Uterus (tissue), 3 donors: ENCODE measurements at regions not wholly inside any gene's neighbourhood (a gene's known extent, or its start where the extent isn't known, plus 50 kb on each side); places are given as distances from the start of the nearest gene placed in this dataset.

Source experiments
- DNase-seq, 2 donors: peaks; one replicate each; pipeline ENCODE4 v3.0.0-alpha.2; 2019 to 2020
- H3K27ac ChIP-seq, 2 donors: fragments of 200-600 bp; sonication (generic); 1 replicate in 1 of 2; 2 replicates in 1 of 2; pipeline ENCODE4 v1.5.1; 2016 to 2018
- H3K27me3 ChIP-seq, 2 donors: fragments of 200-600 bp; sonication (generic); one replicate each; pipeline ENCODE4 v1.5.1; 2018 to 2019; ENCODE audit warnings: control low read depth in 1 of 2
- H3K36me3 ChIP-seq, 2 donors: fragments of 200-600 bp; sonication (generic); one replicate each; pipeline ENCODE4 v1.5.1; 2019; ENCODE audit warnings: control low read depth in 1 of 2
- H3K4me1 ChIP-seq, 2 donors: fragments of 200-600 bp; sonication (generic); one replicate each; pipeline ENCODE4 v1.5.1; 2018 to 2019; ENCODE audit warnings: control low read depth in 1 of 2
- H3K4me3 ChIP-seq, 2 donors: fragments of 200-600 bp; sonication (generic); 1 replicate in 1 of 2; 2 replicates in 1 of 2; pipeline ENCODE4 v1.5.1; 2018 to 2019; ENCODE audit warnings: mild to moderate bottlenecking in 1 of 2
- H3K9me3 ChIP-seq, 2 donors: fragments of 200-600 bp; sonication (generic); one replicate each; pipeline ENCODE4 v1.5.1; 2019; ENCODE audit warnings: control low read depth in 1 of 2
- POLR2A ChIP-seq, 2 donors: fragments of 450-650 bp; IDR thresholded peaks; one replicate each; pipeline ENCODE4 v1.6.1; 2016; ENCODE audit warnings: antibody characterized with exemption in 2 of 2, mild to moderate bottlenecking in 1 of 2, moderate library complexity in 1 of 2
- intact Hi-C: fragments of 100-400 bp; cut with DNase I; formaldehyde crosslinking; loops from one replicate; pipeline ENCODE4 v1.15.1; 2023; ENCODE audit warnings: low total_unique reads
- TF ChIP-seq, protein P1 (sequence below), 4 experiments: fragments of 200-600 bp in 2 of 4; fragments of 450-650 bp in 2 of 4; sonication (generic) in 2 of 4; IDR thresholded peaks; one replicate each; pipeline ENCODE4 v1.5.1; 2016 to 2019; ENCODE audit warnings: antibody characterized with exemption in 4 of 4, mild to moderate bottlenecking in 2 of 4, moderate library complexity in 1 of 4
- donor health status: DM: yes; HTN: yes; CAD: no.

DNA sequence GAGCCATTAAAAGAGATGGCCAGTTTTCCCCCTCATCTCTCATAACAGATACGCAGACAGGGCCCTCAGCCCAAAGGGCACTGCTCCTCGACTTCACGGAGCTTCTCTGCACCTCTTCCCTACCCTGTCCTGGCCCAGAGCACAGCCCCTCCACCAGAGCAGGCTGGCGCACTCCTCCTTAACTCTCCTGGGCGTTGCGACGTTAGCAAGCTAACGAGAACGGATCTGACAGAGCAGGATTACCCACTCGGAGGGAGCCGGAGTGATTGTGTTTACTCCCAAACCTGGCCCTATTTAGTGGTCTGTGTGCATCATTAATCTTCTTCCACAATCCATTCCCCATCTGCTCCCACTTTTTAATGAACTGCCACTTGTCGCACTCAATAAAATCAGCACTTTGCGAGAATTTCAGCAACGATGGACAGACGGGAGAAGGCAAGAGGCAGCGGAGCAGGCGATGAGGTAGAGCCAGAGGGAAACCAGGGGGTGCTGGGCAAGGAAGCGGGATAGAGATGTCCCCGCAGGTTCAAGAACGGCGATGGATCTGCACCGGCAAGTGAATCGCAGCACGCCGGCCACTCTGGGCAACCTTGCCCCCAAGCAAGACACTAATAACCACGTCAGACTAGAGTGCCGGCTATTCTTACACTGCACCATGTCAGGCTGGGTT, 159.4 kb downstream of the BUD13 start:
- H3K27me3 ChIP-seq, result no peaks in the 10 kb centered on the region
- no peak for TF ChIP-seq POLR2A (IDR thresholded peaks at IDR 0.05)
- TF ChIP-seq, protein P1, sequence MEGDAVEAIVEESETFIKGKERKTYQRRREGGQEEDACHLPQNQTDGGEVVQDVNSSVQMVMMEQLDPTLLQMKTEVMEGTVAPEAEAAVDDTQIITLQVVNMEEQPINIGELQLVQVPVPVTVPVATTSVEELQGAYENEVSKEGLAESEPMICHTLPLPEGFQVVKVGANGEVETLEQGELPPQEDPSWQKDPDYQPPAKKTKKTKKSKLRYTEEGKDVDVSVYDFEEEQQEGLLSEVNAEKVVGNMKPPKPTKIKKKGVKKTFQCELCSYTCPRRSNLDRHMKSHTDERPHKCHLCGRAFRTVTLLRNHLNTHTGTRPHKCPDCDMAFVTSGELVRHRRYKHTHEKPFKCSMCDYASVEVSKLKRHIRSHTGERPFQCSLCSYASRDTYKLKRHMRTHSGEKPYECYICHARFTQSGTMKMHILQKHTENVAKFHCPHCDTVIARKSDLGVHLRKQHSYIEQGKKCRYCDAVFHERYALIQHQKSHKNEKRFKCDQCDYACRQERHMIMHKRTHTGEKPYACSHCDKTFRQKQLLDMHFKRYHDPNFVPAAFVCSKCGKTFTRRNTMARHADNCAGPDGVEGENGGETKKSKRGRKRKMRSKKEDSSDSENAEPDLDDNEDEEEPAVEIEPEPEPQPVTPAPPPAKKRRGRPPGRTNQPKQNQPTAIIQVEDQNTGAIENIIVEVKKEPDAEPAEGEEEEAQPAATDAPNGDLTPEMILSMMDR (IDR thresholded peaks at IDR 0.05), result no peak
- intact Hi-C loops, result no loop called here
- H3K4me1 ChIP-seq, result no peaks in the 10 kb centered on the region
- H3K9me3 ChIP-seq, result no peaks in the 10 kb centered on the region
- DNase-seq, result no peak
- no peaks in the 10 kb centered on the region for H3K36me3 ChIP-seq
- H3K4me3 ChIP-seq, result no peak overlapping the region
- H3K27ac ChIP-seq, result no peak overlapping the region

DNA sequence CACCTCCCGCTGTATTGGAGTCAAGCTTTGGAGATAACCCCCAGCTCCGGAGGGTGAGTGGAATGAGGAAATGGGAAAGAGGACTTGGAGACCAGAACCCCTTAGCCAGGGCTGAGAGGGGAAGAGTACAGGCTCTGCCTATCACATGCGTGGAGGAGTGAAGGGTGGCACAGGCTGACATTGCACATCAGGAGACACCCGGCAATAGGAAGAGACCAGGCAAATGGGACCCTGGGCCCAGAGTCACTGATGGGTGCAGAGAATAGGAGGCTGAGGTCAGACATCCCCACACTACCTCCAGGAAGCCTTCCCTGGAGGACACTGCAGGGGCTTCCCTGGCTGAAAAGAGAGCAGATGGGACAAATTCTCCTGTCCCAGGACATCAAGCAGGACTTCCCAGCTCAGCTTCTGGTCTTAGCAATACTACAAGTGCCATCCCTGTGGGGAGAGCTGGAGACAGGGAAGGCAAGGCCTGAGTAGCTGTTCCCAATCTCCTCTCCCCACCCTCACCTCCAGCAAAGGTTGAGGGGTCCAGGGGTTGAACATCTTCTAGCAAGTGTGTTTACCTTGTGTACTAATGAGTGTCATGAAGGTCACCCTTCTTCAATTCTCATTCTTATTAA, 160.7 kb downstream of the BUD13 start:
- no peak overlapping the region for H3K4me3 ChIP-seq
- H3K27me3 ChIP-seq, result no peaks in the 10 kb centered on the region
- no peaks in the 10 kb centered on the region for H3K4me1 ChIP-seq
- intact Hi-C loops, result no loop called here
- no peak overlapping the region for H3K27ac ChIP-seq
- no peaks in the 10 kb centered on the region for H3K9me3 ChIP-seq
- TF ChIP-seq, protein P1 (IDR thresholded peaks at IDR 0.05), result no peak
- no peak for TF ChIP-seq POLR2A (IDR thresholded peaks at IDR 0.05)
- H3K36me3 ChIP-seq, result no peaks in the 10 kb centered on the region
- DNase-seq, result no peak

DNA sequence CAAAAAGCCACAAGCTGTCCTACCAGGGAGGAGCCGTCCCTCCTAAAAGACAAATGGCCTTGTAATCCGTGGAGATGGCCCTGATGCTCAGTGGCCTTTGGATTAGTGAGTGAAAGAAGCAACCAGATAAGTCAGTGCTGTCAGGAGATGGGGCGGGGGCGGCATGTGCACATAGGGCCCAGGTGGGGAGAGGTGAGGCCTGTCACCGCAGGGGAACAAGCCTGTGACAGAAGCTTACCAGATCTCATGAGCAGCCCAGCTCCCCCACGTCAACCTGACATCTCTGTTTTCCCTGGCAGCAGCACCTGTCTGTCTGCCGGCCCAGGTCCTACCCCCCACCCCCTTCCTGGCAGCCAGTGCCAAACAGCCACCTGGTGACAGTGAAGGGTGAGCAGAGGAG, 162.6 kb downstream of the BUD13 start:
- TF ChIP-seq POLR2A (IDR thresholded peaks at IDR 0.05), result no peak
- TF ChIP-seq, protein P1 (IDR thresholded peaks at IDR 0.05), result no peak
- H3K4me1 ChIP-seq, result no peaks in the 10 kb centered on the region
- intact Hi-C loops, result no loop called here
- no peak overlapping the region for H3K27ac ChIP-seq
- no peaks in the 10 kb centered on the region for H3K36me3 ChIP-seq
- H3K4me3 ChIP-seq, result no peak overlapping the region
- no peaks in the 10 kb centered on the region for H3K9me3 ChIP-seq
- no peak for DNase-seq
- H3K27me3 ChIP-seq, result no peaks in the 10 kb centered on the region

DNA sequence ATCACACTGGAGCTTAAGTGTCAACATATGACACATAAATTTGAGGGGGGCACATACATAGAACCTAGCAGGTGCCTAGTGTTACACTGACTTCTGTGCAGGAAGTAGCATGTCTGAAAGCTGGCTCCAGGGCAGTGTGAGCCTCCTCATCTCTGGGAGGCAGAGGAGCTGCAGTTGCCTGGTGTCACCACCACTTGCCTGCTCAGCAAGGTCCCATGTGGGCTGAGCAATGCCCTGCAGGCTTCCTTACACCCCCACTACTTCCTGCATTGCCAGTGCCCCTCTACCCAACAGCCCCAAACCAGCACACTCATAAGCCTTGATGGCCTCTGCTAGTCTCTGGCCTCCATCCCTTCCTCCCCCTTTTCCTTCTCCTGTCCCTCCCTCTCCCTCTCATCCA, 165.8 kb downstream of the BUD13 start:
- no peak overlapping the region for H3K4me3 ChIP-seq
- peaks cover 0 to 6% of the 10 kb centered on the region in 2 donors for H3K4me1 ChIP-seq
- no peak for DNase-seq
- no peaks in the 10 kb centered on the region for H3K27me3 ChIP-seq
- no peak overlapping the region for H3K27ac ChIP-seq
- TF ChIP-seq, protein P1 (IDR thresholded peaks at IDR 0.05), result no peak
- TF ChIP-seq POLR2A (IDR thresholded peaks at IDR 0.05), result no peak
- intact Hi-C loops, result no loop called here
- no peaks in the 10 kb centered on the region for H3K9me3 ChIP-seq
- no peaks in the 10 kb centered on the region for H3K36me3 ChIP-seq

DNA sequence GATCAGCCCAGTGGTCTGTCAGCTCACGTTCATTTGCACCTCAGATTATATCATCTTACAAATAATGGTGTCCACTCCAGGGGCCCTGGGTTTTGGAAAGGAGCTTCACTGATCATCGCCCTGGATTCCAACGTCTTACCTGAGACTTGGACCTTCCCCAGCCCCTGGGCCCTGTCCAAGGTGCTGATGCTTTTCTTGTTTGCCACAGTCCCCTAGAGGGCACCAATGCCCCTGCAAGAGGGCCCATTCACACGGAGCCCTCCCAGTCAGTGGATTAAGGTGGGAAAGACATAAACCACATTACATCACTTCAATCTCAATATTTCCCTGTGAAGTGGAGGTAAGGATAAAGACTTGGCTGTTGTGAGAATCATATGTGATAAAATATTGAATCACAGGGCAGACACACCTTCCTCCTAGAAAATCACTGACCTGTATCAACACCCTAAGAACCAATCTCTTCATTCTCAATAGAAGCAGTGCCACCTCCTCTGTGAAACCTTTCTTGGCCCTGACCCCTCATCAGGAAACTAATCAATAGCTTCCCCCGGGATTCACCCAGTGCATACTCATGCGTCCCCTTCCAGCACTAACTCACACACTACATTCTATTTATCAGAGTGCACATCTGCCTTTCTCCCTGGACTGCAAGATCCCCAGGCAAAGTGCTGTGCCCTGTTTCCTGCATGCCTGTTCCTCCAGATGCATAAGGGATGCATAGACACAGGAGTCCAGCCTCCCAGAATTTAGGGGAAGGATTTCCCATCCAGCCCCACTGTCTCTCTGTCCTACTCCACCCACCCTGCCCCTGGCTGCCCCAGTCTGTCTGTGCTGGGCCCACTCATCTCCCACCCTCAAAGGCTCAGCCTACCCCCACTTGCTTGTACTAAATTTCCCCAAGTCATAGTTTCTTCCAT, 167.0 kb downstream of the BUD13 start:
- TF ChIP-seq, protein P1 (IDR thresholded peaks at IDR 0.05), result no peak
- TF ChIP-seq POLR2A (IDR thresholded peaks at IDR 0.05), result no peak
- intact Hi-C loops, result no loop called here
- Histone ChIP-seq H3K27me3 (no peaks in the 10 kb centered on the region), H3K4me1 (peaks cover 0 to 7% of the 10 kb centered on the region in 2 donors), H3K27ac (no peak overlapping the region), H3K9me3 (no peaks in the 10 kb centered on the region), H3K4me3 (no peak overlapping the region), H3K36me3 (no peaks in the 10 kb centered on the region)
- DNase-seq, result no peak
